Fibroblast of lung (primary cell): ENCODE measurements at regions not wholly inside any gene's neighbourhood (a gene's known extent, or its start where the extent isn't known, plus 50 kb on each side); places are given as distances from the start of the nearest gene placed in this dataset.

ENCODE experiments used
- DNase-seq, 2 donors: peaks; one replicate each; pipeline versions ENCODE4 v3.0.0 to v3.0.0-alpha.2; 2010; ENCODE audit warnings: low read depth in 2 of 2
- H2AFZ ChIP-seq: 2 replicates; pipeline ENCODE4 v1.5.1; 2012; ENCODE audit warnings: low read length, control low read depth, inconsistent platforms
- H3K27ac ChIP-seq: 2 replicates; pipeline ENCODE4 v1.5.1; 2011; ENCODE audit warnings: low read length, control low read depth; ENCODE audit not compliant: insufficient read depth
- H3K27me3 ChIP-seq: 2 replicates; pipeline ENCODE4 v1.5.1; 2011; ENCODE audit warnings: mild to moderate bottlenecking, low read length; ENCODE audit not compliant: control insufficient read depth, insufficient read depth
- H3K36me3 ChIP-seq: 2 replicates; pipeline ENCODE4 v1.5.1; 2011; ENCODE audit warnings: low read length; ENCODE audit not compliant: control insufficient read depth, insufficient read depth
- H3K4me1 ChIP-seq: 2 replicates; pipeline ENCODE4 v1.5.1; 2011; ENCODE audit warnings: low read length; ENCODE audit not compliant: control insufficient read depth, insufficient read depth; ENCODE audit errors: extremely low read depth
- H3K4me2 ChIP-seq: 2 replicates; pipeline ENCODE4 v1.5.1; 2011; ENCODE audit warnings: low read length, control low read depth; ENCODE audit not compliant: insufficient read depth; ENCODE audit errors: extremely low read depth
- H3K4me3 ChIP-seq, 4 experiments: fragments of 200-600 bp in 1 of 4; sonication (generic) in 1 of 4; replicated peaks in 1 of 4; 2 replicates each; pipeline ENCODE4 v1.5.1; 2011 to 2016; ENCODE audit warnings: low read length in 4 of 4, low read depth in 3 of 4, mild to moderate bottlenecking in 3 of 4, control low read depth in 2 of 4, inconsistent platforms in 1 of 4, mixed read lengths in 1 of 4; ENCODE audit not compliant: insufficient read depth in 1 of 4; ENCODE audit errors: control extremely low read depth in 1 of 4
- H3K79me2 ChIP-seq: 2 replicates; pipeline ENCODE4 v1.5.1; 2012; ENCODE audit warnings: mild to moderate bottlenecking, low read length, inconsistent platforms; ENCODE audit not compliant: control insufficient read depth, insufficient read depth
- H3K9ac ChIP-seq: 2 replicates; pipeline ENCODE4 v1.5.1; 2011; ENCODE audit warnings: mild to moderate bottlenecking, low read length, control low read depth; ENCODE audit not compliant: insufficient read depth
- H3K9me3 ChIP-seq: 2 replicates; pipeline ENCODE4 v1.5.1; 2012; ENCODE audit warnings: low read depth, low read length; ENCODE audit not compliant: control insufficient read depth, insufficient read depth
- H4K20me1 ChIP-seq: 2 replicates; pipeline ENCODE4 v1.5.1; 2011; ENCODE audit warnings: low read length; ENCODE audit not compliant: control insufficient read depth, insufficient read depth; ENCODE audit errors: extremely low read depth
- CTCF ChIP-seq, 2 donors: IDR thresholded peaks in 1 of 2; conservative IDR thresholded peaks in 1 of 2; 1 replicate in 1 of 2; 2 replicates in 1 of 2; pipeline ENCODE4 v1.5.1; 2011 to 2012; ENCODE audit warnings: low read length in 2 of 2, control low read depth in 1 of 2, inconsistent platforms in 1 of 2, low read depth in 1 of 2, mild to moderate bottlenecking in 1 of 2
- EZH2 ChIP-seq: IDR thresholded peaks from 2 replicates; pipeline ENCODE4 v1.5.1; 2012; ENCODE audit warnings: low read length, control low read depth, mild to moderate bottlenecking; ENCODE audit errors: missing control alignments

- Histone ChIP-seq H3K4me1 (no peaks in the 10 kb centered on the region), H4K20me1 (no peaks in the 10 kb centered on the region), H3K36me3 (no peaks in the 10 kb centered on the region), H3K4me3 (no peak overlapping the region), H2AFZ (no peak overlapping the region), H3K9ac (no peak overlapping the region), H3K9me3 (no peaks in the 10 kb centered on the region), H3K27me3 (no peaks in the 10 kb centered on the region), H3K27ac (no peak overlapping the region), H3K4me2 (no peak overlapping the region), H3K79me2 (no peaks in the 10 kb centered on the region)
- DNase-seq: no peak
- TF ChIP-seq CTCF (conservative IDR thresholded peaks at IDR 0.05 in 1 of 2, IDR thresholded peaks at IDR 0.05 in 1 of 2; ENCODE audit: low read depth in 1 of 2, low read length in 2 of 2) (no peak), EZH2 (no peak)
Measured at GRCh38 chr4:11777447-11777846, 348.8 kb upstream of the HS3ST1 start.

- Histone ChIP-seq H3K27me3 (no peaks in the 10 kb centered on the region), H3K4me2 (no peak overlapping the region), H3K79me2 (no peaks in the 10 kb centered on the region), H4K20me1 (no peaks in the 10 kb centered on the region), H3K27ac (no peak overlapping the region), H3K9ac (no peak overlapping the region), H3K9me3 (no peaks in the 10 kb centered on the region), H2AFZ (no peak overlapping the region), H3K36me3 (no peaks in the 10 kb centered on the region), H3K4me3 (no peak overlapping the region), H3K4me1 (no peaks in the 10 kb centered on the region)
- no peak for TF ChIP-seq CTCF (conservative IDR thresholded peaks at IDR 0.05 in 1 of 2, IDR thresholded peaks at IDR 0.05 in 1 of 2; ENCODE audit: low read depth in 1 of 2, low read length in 2 of 2)
- TF ChIP-seq EZH2: no peak
- DNase-seq: no peak
Measured at GRCh38 chr4:11774346-11774745, 345.7 kb upstream of the HS3ST1 start.

GRCh38 chr4:11773798-11774197 is 345.1 kb upstream of the HS3ST1 start:
- no peaks in the 10 kb centered on the region for H3K9me3 ChIP-seq
- no peaks in the 10 kb centered on the region for H3K27me3 ChIP-seq
- no peaks in the 10 kb centered on the region for H3K79me2 ChIP-seq
- H2AFZ ChIP-seq: no peak overlapping the region
- DNase-seq: no peak
- H3K9ac ChIP-seq: no peak overlapping the region
- H3K4me2 ChIP-seq: no peak overlapping the region
- no peaks in the 10 kb centered on the region for H3K36me3 ChIP-seq
- no peak for TF ChIP-seq EZH2
- TF ChIP-seq CTCF (conservative IDR thresholded peaks at IDR 0.05 in 1 of 2, IDR thresholded peaks at IDR 0.05 in 1 of 2; ENCODE audit: low read depth in 1 of 2, low read length in 2 of 2): no peak
- no peak overlapping the region for H3K27ac ChIP-seq
- H3K4me3 ChIP-seq: no peak overlapping the region
- no peaks in the 10 kb centered on the region for H3K4me1 ChIP-seq
- no peaks in the 10 kb centered on the region for H4K20me1 ChIP-seq
